Retinal pigment epithelial cell (primary cell): ENCODE measurements at regions not wholly inside any gene's neighbourhood (a gene's known extent, or its start where the extent isn't known, plus 50 kb on each side); places are given as distances from the start of the nearest gene placed in this dataset.

Experiments
- DNase-seq: peaks from one replicate; pipeline ENCODE4 v3.0.0-alpha.2; 2010; ENCODE audit warnings: low read depth
- H3K4me3 ChIP-seq: 2 replicates; pipeline ENCODE4 v1.5.1; 2011; ENCODE audit warnings: mild to moderate bottlenecking, low read length, control low read depth, moderate library complexity
- CTCF ChIP-seq: conservative IDR thresholded peaks from 2 replicates; pipeline ENCODE4 v1.5.1; 2011; ENCODE audit warnings: low read depth, low read length, control low read depth, inconsistent platforms

- no peak overlapping the region for H3K4me3 ChIP-seq
- no peak for DNase-seq
Observed at GRCh38 chr21:41582866-41583265, 74.9 kb upstream of the TMPRSS2 start.

GRCh38 chr21:41582298-41582840 is 74.4 kb upstream of the TMPRSS2 start:
- TF ChIP-seq CTCF = no peak
- no peak overlapping the region for H3K4me3 ChIP-seq
- no peak for DNase-seq

More at GRCh38 chr21:41582866-41583265, 74.9 kb upstream of the TMPRSS2 start:
- no peak for TF ChIP-seq CTCF

- H3K4me3 ChIP-seq = no peak overlapping the region
- no peak for TF ChIP-seq CTCF
- DNase-seq = no peak
Observed at GRCh38 chr21:41581592-41582228, 73.8 kb upstream of the TMPRSS2 start.

- no peak overlapping the region for H3K4me3 ChIP-seq
- no peak for TF ChIP-seq CTCF
- DNase-seq = no peak
Observed at GRCh38 chr21:41580758-41581554, 73.0 kb upstream of the TMPRSS2 start.

GRCh38 chr21:41579692-41580091 is 71.7 kb upstream of the TMPRSS2 start:
- H3K4me3 ChIP-seq = no peak overlapping the region
- no peak for TF ChIP-seq CTCF
- DNase-seq = no peak

GRCh38 chr21:41578716-41579115 is 70.8 kb upstream of the TMPRSS2 start:
- TF ChIP-seq CTCF = no peak
- H3K4me3 ChIP-seq = no peak overlapping the region
- no peak for DNase-seq
